ENCODE measurements at regions not wholly inside any gene's neighbourhood (a gene's known extent, or its start where the extent isn't known, plus 50 kb on each side); places are given as distances from the start of the nearest gene placed in this dataset.

GRCh38 chr12:76178452-76178851 is 94.0 kb upstream of the NAP1L1 start:
- no peak overlapping the region for H3K4me3 ChIP-seq (ENCODE audit: control extremely low read depth in 1 of 5, extremely low read depth in 1 of 5, insufficient read depth in 1 of 5, low read depth in 2 of 5, low read length in 4 of 5)
- no peaks in the 10 kb centered on the region for H3K36me3 ChIP-seq (replicated peaks in 1 of 2; ENCODE audit: control extremely low read depth in 1 of 2, control insufficient read depth in 1 of 2, extremely low read depth in 1 of 2, insufficient read depth in 2 of 2, low read length in 1 of 2)
- Mint-ChIP-seq H3K4me3 (no peak overlapping the region), H3K27ac (no peak overlapping the region), H3K9me3 (ENCODE audit: insufficient read depth) (no peaks in the 10 kb centered on the region), H3K4me1 (peaks cover 5% of the 10 kb centered on the region), H3K27me3 (peaks cover 8% of the 10 kb centered on the region)
- H3K4me1 ChIP-seq (ENCODE audit: control insufficient read depth in 2 of 2, insufficient read depth in 2 of 2, low read length in 2 of 2): peaks cover 6% of the 10 kb centered on the region in 2 donors
- ATAC-seq (ENCODE audit: low read depth) (no peak), DNase-seq (no peak)
- no peak overlapping the region for H3K27ac ChIP-seq (ENCODE audit: low read length in 2 of 2)
- ChIA-PET POLR2A (no interaction called here), CTCF (no interaction called here)
- H3K79me2 ChIP-seq (ENCODE audit: control insufficient read depth, insufficient read depth, low read length): no peaks in the 10 kb centered on the region
- WGBS (ENCODE audit: insufficient coverage): 100% methylated on average over 1 of the region's 3 CpGs
- no peaks in the 10 kb centered on the region for H3K27me3 ChIP-seq (replicated peaks in 1 of 4; ENCODE audit: control extremely low read depth in 1 of 4, control insufficient read depth in 3 of 4, insufficient read depth in 4 of 4, low read length in 3 of 4)
- TF ChIP-seq CTCF (IDR thresholded peaks at IDR 0.05) (no peak), EZH2 (IDR thresholded peaks at IDR 0.05; ENCODE audit: borderline replicate concordance, insufficient read depth, low read depth, low read length, poor library complexity, severe bottlenecking) (no peak)
- no peak overlapping the region for H3K4me2 ChIP-seq (replicated peaks; ENCODE audit: low read depth, low read length, poor library complexity, severe bottlenecking)
- peaks cover 0 to 2% (median 0%) of the 10 kb centered on the region in 3 donors for H3K9me3 ChIP-seq (ENCODE audit: control extremely low read depth in 1 of 3, control insufficient read depth in 2 of 3, insufficient read depth in 1 of 3, low read length in 2 of 3)
- no peak overlapping the region for H3K9ac ChIP-seq (ENCODE audit: low read length)
- intact Hi-C loops (cut with micrococcal nuclease): no loop called here
- no peaks in the 10 kb centered on the region for H4K20me1 ChIP-seq (ENCODE audit: control insufficient read depth, insufficient read depth, low read length, poor library complexity, severe bottlenecking)
- H2AFZ ChIP-seq (ENCODE audit: insufficient read depth, low read depth, low read length, poor library complexity, severe bottlenecking): no peak overlapping the region

GRCh38 chr12:76177821-76178220 is 93.3 kb upstream of the NAP1L1 start:
- ChIA-PET POLR2A (no interaction called here), CTCF (no interaction called here)
- peaks cover 0 to 4% (median 0%) of the 10 kb centered on the region in 3 donors for H3K9me3 ChIP-seq (ENCODE audit: control extremely low read depth in 1 of 3, control insufficient read depth in 2 of 3, insufficient read depth in 1 of 3, low read length in 2 of 3)
- no peaks in the 10 kb centered on the region for H3K9me3 Mint-ChIP-seq (ENCODE audit: insufficient read depth)
- no peaks in the 10 kb centered on the region for H3K27me3 ChIP-seq (replicated peaks in 1 of 4; ENCODE audit: control extremely low read depth in 1 of 4, control insufficient read depth in 3 of 4, insufficient read depth in 4 of 4, low read length in 3 of 4)
- H3K4me3 ChIP-seq (ENCODE audit: control extremely low read depth in 1 of 5, extremely low read depth in 1 of 5, insufficient read depth in 1 of 5, low read depth in 2 of 5, low read length in 4 of 5): no peak overlapping the region
- DNase-seq (no peak), ATAC-seq (ENCODE audit: low read depth) (no peak)
- TF ChIP-seq EZH2 (IDR thresholded peaks at IDR 0.05; ENCODE audit: borderline replicate concordance, insufficient read depth, low read depth, low read length, poor library complexity, severe bottlenecking) (no peak), CTCF (IDR thresholded peaks at IDR 0.05) (no peak)
- H2AFZ ChIP-seq (ENCODE audit: insufficient read depth, low read depth, low read length, poor library complexity, severe bottlenecking): no peak overlapping the region
- intact Hi-C loops (cut with micrococcal nuclease): no loop called here
- H3K27me3 Mint-ChIP-seq: peaks cover 3% of the 10 kb centered on the region
- H3K27ac Mint-ChIP-seq: no peak overlapping the region
- peaks cover 12% of the 10 kb centered on the region in 2 donors for H3K4me1 ChIP-seq (ENCODE audit: control insufficient read depth in 2 of 2, insufficient read depth in 2 of 2, low read length in 2 of 2)
- no peaks in the 10 kb centered on the region for H4K20me1 ChIP-seq (ENCODE audit: control insufficient read depth, insufficient read depth, low read length, poor library complexity, severe bottlenecking)
- no peaks in the 10 kb centered on the region for H3K79me2 ChIP-seq (ENCODE audit: control insufficient read depth, insufficient read depth, low read length)
- H3K4me3 Mint-ChIP-seq: no peak overlapping the region
- H3K9ac ChIP-seq (ENCODE audit: low read length): no peak overlapping the region
- H3K36me3 ChIP-seq (replicated peaks in 1 of 2; ENCODE audit: control extremely low read depth in 1 of 2, control insufficient read depth in 1 of 2, extremely low read depth in 1 of 2, insufficient read depth in 2 of 2, low read length in 1 of 2): no peaks in the 10 kb centered on the region
- H3K4me1 Mint-ChIP-seq: peaks cover 10% of the 10 kb centered on the region
- no peak overlapping the region for H3K27ac ChIP-seq (ENCODE audit: low read length in 2 of 2)
- 93% methylated on average over 4 of the region's 4 CpGs for WGBS (ENCODE audit: insufficient coverage)
- H3K4me2 ChIP-seq (replicated peaks; ENCODE audit: low read depth, low read length, poor library complexity, severe bottlenecking): no peak overlapping the region
